Upper lobe of left lung (tissue), 6 donors: ENCODE measurements at regions not wholly inside any gene's neighbourhood (a gene's known extent, or its start where the extent isn't known, plus 50 kb on each side); places are given as distances from the start of the nearest gene placed in this dataset.

Experiments
- ATAC-seq, 2 donors: fragments of 200-7000 bp; cut with Tn5 transposase; one replicate each; pipeline ENCODE4 v1.9.1; 2022; ENCODE audit warnings: mild to moderate bottlenecking in 2 of 2, moderate library complexity in 2 of 2; ENCODE audit not compliant: low FRiP score in 2 of 2
- DNase-seq, 2 donors: peaks; one replicate each; pipeline ENCODE4 v3.0.0-alpha.2; 2019 to 2020
- H3K27ac ChIP-seq, 4 donors: fragments of 200-600 bp; sonication (generic); one replicate each; pipeline ENCODE4 v1.5.1; 2016 to 2019
- H3K27me3 ChIP-seq, 4 donors: fragments of 200-600 bp; sonication (generic); one replicate each; pipeline ENCODE4 v1.5.1; 2017 to 2019
- H3K36me3 ChIP-seq, 4 donors: fragments of 200-600 bp; sonication (generic); one replicate each; pipeline ENCODE4 v1.5.1; 2016 to 2019
- H3K4me1 ChIP-seq, 4 donors: fragments of 200-600 bp; sonication (generic); one replicate each; pipeline ENCODE4 v1.5.1; 2018 to 2019
- H3K4me3 ChIP-seq, 4 donors: fragments of 200-600 bp; sonication (generic); one replicate each; pipeline ENCODE4 v1.5.1; 2017 to 2019; ENCODE audit warnings: mild to moderate bottlenecking in 2 of 4, moderate library complexity in 1 of 4
- H3K9me3 ChIP-seq, 4 donors: fragments of 200-600 bp; sonication (generic); one replicate each; pipeline ENCODE4 v1.5.1; 2018 to 2019
- EP300 ChIP-seq, 4 donors: sonication (generic); formaldehyde crosslinking; IDR thresholded peaks; one replicate each; pipeline ENCODE4 v1.5.1; 2017; ENCODE audit warnings: antibody characterized with exemption in 4 of 4, control low read depth in 2 of 4
- POLR2A ChIP-seq, 4 donors: fragments of 450-650 bp; IDR thresholded peaks; one replicate each; pipeline ENCODE4 v1.5.1; 2016 to 2017; ENCODE audit warnings: antibody characterized with exemption in 4 of 4, mild to moderate bottlenecking in 2 of 4
- POLR2AphosphoS5 ChIP-seq, 2 donors: sonication (generic); formaldehyde crosslinking; IDR thresholded peaks; one replicate each; pipeline ENCODE4 v1.5.1; 2017; ENCODE audit warnings: antibody characterized with exemption in 2 of 2
- WGBS, 2 donors: methylation state at CpG; one replicate each; pipeline ENCODE4 v1.1.5; 2017 to 2018; 5-methylcytosine and 5-hydroxymethylcytosine counted together
- TF ChIP-seq, protein P1 (sequence below), 6 experiments: fragments of 450-650 bp in 4 of 6; fragments of 200-600 bp in 2 of 6; sonication (generic) in 2 of 6; IDR thresholded peaks; one replicate each; pipeline ENCODE4 v1.5.1; 2016 to 2019; ENCODE audit warnings: antibody characterized with exemption in 6 of 6
- donor health status: DM: no; HTN: no; CAD: no; lungs with moderate emphysema.
- donor health status: DM: no; HTN: yes; CAD: no; lungs with severe emphysema.

- DNase-seq (no peak), ATAC-seq (no peak)
- Histone ChIP-seq H3K27me3 (no peaks in the 10 kb centered on the region), H3K27ac (no peak overlapping the region), H3K4me3 (no peak overlapping the region), H3K9me3 (peaks cover 0 to 6% (median 3%) of the 10 kb centered on the region in 4 donors), H3K4me1 (no peaks in the 10 kb centered on the region), H3K36me3 (no peaks in the 10 kb centered on the region)
- WGBS, 2 donors, result 83 to 90% methylated on average over 1 of the region's 1 CpG
- no peak for TF ChIP-seq POLR2AphosphoS5 (IDR thresholded peaks at IDR 0.05)
- TF ChIP-seq, protein P1, sequence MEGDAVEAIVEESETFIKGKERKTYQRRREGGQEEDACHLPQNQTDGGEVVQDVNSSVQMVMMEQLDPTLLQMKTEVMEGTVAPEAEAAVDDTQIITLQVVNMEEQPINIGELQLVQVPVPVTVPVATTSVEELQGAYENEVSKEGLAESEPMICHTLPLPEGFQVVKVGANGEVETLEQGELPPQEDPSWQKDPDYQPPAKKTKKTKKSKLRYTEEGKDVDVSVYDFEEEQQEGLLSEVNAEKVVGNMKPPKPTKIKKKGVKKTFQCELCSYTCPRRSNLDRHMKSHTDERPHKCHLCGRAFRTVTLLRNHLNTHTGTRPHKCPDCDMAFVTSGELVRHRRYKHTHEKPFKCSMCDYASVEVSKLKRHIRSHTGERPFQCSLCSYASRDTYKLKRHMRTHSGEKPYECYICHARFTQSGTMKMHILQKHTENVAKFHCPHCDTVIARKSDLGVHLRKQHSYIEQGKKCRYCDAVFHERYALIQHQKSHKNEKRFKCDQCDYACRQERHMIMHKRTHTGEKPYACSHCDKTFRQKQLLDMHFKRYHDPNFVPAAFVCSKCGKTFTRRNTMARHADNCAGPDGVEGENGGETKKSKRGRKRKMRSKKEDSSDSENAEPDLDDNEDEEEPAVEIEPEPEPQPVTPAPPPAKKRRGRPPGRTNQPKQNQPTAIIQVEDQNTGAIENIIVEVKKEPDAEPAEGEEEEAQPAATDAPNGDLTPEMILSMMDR (IDR thresholded peaks at IDR 0.05), result no peak
Observed at GRCh38 chr22:48934446-48934845, 893.2 kb downstream of the BRD1 start.

GRCh38 chr22:48931452-48931851 lies 896.2 kb downstream of the BRD1 start:
- no peak for ATAC-seq
- TF ChIP-seq EP300 (IDR thresholded peaks at IDR 0.05) (no peak), POLR2A (IDR thresholded peaks at IDR 0.05) (no peak), POLR2AphosphoS5 (IDR thresholded peaks at IDR 0.05) (no peak)

DNA sequence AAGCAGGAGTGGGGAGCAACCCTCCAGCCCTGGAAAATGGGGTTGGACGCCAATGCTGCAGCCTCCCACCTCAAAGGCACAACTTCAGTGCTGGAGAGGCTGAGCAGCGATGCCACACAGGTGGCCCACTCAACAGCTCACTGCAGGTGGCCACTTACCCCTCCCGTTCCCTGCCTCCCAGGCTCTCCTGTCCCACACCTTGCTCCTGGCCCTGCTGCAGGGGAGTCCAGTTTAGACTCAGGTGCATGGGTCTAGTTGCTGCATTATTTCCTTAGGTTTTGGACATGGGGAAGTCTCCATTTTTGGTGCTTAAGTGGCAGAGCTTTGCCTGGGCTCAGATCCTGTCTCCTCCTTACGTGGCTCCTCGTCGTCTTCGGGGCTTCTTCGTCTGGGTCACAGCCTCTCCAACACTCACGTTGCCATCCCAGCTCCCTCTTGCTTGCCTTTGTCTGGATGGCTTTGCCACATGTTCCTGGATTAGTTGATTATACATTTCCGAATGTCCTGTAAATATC lies 898.3 kb downstream of the BRD1 start:
- Histone ChIP-seq H3K36me3 (no peaks in the 10 kb centered on the region), H3K9me3 (peaks cover 0 to 2% (median under 1%) of the 10 kb centered on the region in 4 donors), H3K27me3 (no peaks in the 10 kb centered on the region), H3K4me1 (no peaks in the 10 kb centered on the region), H3K4me3 (no peak overlapping the region), H3K27ac (no peak overlapping the region)
- 62 to 68% methylated on average over 9 of the region's 10 CpGs for WGBS, 2 donors
- peak in 1 of 2 donors; percentile 32 for DNase-seq
- TF ChIP-seq EP300 (IDR thresholded peaks at IDR 0.05) (no peak), POLR2AphosphoS5 (IDR thresholded peaks at IDR 0.05) (no peak), POLR2A (IDR thresholded peaks at IDR 0.05) (no peak)
- TF ChIP-seq, protein P1 (IDR thresholded peaks at IDR 0.05), result no peak
- no peak for ATAC-seq

More at GRCh38 chr22:48931452-48931851, 896.2 kb downstream of the BRD1 start:
- H3K27me3 ChIP-seq, result no peaks in the 10 kb centered on the region
- H3K9me3 ChIP-seq, result peaks cover 0 to 6% (median 3%) of the 10 kb centered on the region in 4 donors
- no peaks in the 10 kb centered on the region for H3K4me1 ChIP-seq
- WGBS, 2 donors, result 51 to 67% methylated on average over 6 of the region's 6 CpGs
- no peaks in the 10 kb centered on the region for H3K36me3 ChIP-seq
- no peak overlapping the region for H3K4me3 ChIP-seq
- H3K27ac ChIP-seq, result no peak overlapping the region
- no peak for DNase-seq

- H3K27me3 ChIP-seq, result no peaks in the 10 kb centered on the region
- DNase-seq (peak in 1 of 2 donors; percentile 61), ATAC-seq (no peak)
- H3K4me1 ChIP-seq, result no peaks in the 10 kb centered on the region
- TF ChIP-seq POLR2AphosphoS5 (IDR thresholded peaks at IDR 0.05) (no peak), POLR2A (IDR thresholded peaks at IDR 0.05) (no peak)
- TF ChIP-seq, protein P1 (IDR thresholded peaks at IDR 0.05), result no peak
- H3K9me3 ChIP-seq, result no peaks in the 10 kb centered on the region
- WGBS, 2 donors, result 81 to 86% methylated on average over 13 of the region's 13 CpGs
- H3K36me3 ChIP-seq, result no peaks in the 10 kb centered on the region
- H3K4me3 ChIP-seq, result no peak overlapping the region
- H3K27ac ChIP-seq, result no peak overlapping the region
Observed at GRCh38 chr22:48927591-48927990, 900.1 kb downstream of the BRD1 start.

- TF ChIP-seq EP300 (IDR thresholded peaks at IDR 0.05) (no peak), POLR2A (IDR thresholded peaks at IDR 0.05) (no peak), POLR2AphosphoS5 (IDR thresholded peaks at IDR 0.05) (no peak)
- TF ChIP-seq, protein P1 (IDR thresholded peaks at IDR 0.05), result no peak
- Histone ChIP-seq H3K36me3 (no peaks in the 10 kb centered on the region), H3K9me3 (no peaks in the 10 kb centered on the region), H3K27ac (no peak overlapping the region), H3K4me3 (no peak overlapping the region), H3K4me1 (no peaks in the 10 kb centered on the region), H3K27me3 (no peaks in the 10 kb centered on the region)
- ATAC-seq, result no peak
- DNase-seq, result no peak
- WGBS, 2 donors, result 68 to 69% methylated on average over 11 of the region's 11 CpGs
Observed at GRCh38 chr22:48926643-48927042, 901.0 kb downstream of the BRD1 start.
